ENCODE measurements at regions not wholly inside any gene's neighbourhood (a gene's known extent, or its start where the extent isn't known, plus 50 kb on each side); places are given as distances from the start of the nearest gene placed in this dataset.

DNA sequence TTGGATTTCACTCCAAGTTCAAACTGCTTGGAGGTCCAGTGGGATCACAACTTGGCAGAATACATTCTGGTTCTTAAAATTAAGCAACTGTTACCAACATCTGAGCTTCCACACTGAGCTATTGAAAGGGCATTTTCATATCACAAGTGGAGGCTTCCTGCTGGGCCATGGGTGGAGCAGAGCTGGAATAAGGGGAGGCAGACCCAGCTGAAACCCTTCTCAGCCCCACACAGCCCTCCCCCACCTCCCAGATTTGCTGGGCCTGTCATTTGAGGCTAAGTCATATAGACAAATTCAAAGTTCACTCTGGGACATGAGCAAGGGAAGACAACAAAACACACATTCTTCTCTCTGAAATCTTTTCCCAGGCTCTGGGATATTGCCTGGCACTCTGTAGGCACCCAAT lies 79.9 kb downstream of the ACTL7B start (continued):
- TF ChIP-seq CAMTA2 (CRISPR knock-in tag; IDR thresholded peaks at IDR 0.05; ENCODE audit: borderline replicate concordance): no peak
- peak; percentile 86; the same call in 1 of the 2 replicates for TF ChIP-seq RXRA (CRISPR knock-in tag; IDR thresholded peaks at IDR 0.05)
- TF ChIP-seq ZNF441 (CRISPR knock-in tag; IDR thresholded peaks at IDR 0.05; ENCODE audit: borderline replicate concordance): 0 out of 2 replicates have a peak, but pooled peaks have one; percentile 37
- TF ChIP-seq, protein P1, sequence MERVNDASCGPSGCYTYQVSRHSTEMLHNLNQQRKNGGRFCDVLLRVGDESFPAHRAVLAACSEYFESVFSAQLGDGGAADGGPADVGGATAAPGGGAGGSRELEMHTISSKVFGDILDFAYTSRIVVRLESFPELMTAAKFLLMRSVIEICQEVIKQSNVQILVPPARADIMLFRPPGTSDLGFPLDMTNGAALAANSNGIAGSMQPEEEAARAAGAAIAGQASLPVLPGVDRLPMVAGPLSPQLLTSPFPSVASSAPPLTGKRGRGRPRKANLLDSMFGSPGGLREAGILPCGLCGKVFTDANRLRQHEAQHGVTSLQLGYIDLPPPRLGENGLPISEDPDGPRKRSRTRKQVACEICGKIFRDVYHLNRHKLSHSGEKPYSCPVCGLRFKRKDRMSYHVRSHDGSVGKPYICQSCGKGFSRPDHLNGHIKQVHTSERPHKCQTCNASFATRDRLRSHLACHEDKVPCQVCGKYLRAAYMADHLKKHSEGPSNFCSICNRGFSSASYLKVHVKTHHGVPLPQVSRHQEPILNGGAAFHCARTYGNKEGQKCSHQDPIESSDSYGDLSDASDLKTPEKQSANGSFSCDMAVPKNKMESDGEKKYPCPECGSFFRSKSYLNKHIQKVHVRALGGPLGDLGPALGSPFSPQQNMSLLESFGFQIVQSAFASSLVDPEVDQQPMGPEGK (CRISPR knock-in tag; IDR thresholded peaks at IDR 0.05): peak; percentile 89
- no peak for TF ChIP-seq CC2D1A (CRISPR knock-in tag; IDR thresholded peaks at IDR 0.05)
- TF ChIP-seq, protein P2, sequence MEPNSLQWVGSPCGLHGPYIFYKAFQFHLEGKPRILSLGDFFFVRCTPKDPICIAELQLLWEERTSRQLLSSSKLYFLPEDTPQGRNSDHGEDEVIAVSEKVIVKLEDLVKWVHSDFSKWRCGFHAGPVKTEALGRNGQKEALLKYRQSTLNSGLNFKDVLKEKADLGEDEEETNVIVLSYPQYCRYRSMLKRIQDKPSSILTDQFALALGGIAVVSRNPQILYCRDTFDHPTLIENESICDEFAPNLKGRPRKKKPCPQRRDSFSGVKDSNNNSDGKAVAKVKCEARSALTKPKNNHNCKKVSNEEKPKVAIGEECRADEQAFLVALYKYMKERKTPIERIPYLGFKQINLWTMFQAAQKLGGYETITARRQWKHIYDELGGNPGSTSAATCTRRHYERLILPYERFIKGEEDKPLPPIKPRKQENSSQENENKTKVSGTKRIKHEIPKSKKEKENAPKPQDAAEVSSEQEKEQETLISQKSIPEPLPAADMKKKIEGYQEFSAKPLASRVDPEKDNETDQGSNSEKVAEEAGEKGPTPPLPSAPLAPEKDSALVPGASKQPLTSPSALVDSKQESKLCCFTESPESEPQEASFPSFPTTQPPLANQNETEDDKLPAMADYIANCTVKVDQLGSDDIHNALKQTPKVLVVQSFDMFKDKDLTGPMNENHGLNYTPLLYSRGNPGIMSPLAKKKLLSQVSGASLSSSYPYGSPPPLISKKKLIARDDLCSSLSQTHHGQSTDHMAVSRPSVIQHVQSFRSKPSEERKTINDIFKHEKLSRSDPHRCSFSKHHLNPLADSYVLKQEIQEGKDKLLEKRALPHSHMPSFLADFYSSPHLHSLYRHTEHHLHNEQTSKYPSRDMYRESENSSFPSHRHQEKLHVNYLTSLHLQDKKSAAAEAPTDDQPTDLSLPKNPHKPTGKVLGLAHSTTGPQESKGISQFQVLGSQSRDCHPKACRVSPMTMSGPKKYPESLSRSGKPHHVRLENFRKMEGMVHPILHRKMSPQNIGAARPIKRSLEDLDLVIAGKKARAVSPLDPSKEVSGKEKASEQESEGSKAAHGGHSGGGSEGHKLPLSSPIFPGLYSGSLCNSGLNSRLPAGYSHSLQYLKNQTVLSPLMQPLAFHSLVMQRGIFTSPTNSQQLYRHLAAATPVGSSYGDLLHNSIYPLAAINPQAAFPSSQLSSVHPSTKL (CRISPR knock-in tag; IDR thresholded peaks at IDR 0.05): peak; percentile 82
- TF ChIP-seq, protein P3, sequence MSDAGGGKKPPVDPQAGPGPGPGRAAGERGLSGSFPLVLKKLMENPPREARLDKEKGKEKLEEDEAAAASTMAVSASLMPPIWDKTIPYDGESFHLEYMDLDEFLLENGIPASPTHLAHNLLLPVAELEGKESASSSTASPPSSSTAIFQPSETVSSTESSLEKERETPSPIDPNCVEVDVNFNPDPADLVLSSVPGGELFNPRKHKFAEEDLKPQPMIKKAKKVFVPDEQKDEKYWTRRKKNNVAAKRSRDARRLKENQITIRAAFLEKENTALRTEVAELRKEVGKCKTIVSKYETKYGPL (CRISPR knock-in tag; IDR thresholded peaks at IDR 0.05): no peak
- TF ChIP-seq, protein P4, sequence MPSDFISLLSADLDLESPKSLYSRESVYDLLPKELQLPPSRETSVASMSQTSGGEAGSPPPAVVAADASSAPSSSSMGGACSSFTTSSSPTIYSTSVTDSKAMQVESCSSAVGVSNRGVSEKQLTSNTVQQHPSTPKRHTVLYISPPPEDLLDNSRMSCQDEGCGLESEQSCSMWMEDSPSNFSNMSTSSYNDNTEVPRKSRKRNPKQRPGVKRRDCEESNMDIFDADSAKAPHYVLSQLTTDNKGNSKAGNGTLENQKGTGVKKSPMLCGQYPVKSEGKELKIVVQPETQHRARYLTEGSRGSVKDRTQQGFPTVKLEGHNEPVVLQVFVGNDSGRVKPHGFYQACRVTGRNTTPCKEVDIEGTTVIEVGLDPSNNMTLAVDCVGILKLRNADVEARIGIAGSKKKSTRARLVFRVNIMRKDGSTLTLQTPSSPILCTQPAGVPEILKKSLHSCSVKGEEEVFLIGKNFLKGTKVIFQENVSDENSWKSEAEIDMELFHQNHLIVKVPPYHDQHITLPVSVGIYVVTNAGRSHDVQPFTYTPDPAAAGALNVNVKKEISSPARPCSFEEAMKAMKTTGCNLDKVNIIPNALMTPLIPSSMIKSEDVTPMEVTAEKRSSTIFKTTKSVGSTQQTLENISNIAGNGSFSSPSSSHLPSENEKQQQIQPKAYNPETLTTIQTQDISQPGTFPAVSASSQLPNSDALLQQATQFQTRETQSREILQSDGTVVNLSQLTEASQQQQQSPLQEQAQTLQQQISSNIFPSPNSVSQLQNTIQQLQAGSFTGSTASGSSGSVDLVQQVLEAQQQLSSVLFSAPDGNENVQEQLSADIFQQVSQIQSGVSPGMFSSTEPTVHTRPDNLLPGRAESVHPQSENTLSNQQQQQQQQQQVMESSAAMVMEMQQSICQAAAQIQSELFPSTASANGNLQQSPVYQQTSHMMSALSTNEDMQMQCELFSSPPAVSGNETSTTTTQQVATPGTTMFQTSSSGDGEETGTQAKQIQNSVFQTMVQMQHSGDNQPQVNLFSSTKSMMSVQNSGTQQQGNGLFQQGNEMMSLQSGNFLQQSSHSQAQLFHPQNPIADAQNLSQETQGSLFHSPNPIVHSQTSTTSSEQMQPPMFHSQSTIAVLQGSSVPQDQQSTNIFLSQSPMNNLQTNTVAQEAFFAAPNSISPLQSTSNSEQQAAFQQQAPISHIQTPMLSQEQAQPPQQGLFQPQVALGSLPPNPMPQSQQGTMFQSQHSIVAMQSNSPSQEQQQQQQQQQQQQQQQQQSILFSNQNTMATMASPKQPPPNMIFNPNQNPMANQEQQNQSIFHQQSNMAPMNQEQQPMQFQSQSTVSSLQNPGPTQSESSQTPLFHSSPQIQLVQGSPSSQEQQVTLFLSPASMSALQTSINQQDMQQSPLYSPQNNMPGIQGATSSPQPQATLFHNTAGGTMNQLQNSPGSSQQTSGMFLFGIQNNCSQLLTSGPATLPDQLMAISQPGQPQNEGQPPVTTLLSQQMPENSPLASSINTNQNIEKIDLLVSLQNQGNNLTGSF (CRISPR knock-in tag; IDR thresholded peaks at IDR 0.05): no peak
- TF ChIP-seq EHMT2 (IDR thresholded peaks at IDR 0.05; ENCODE audit: borderline replicate concordance, low read depth, low read length): peak; percentile 24; the same call in 1 of the 2 replicates
- TF ChIP-seq ZNF232 (CRISPR knock-in tag; IDR thresholded peaks at IDR 0.05; ENCODE audit: borderline replicate concordance): no peak
- TF ChIP-seq ZNF484 (CRISPR knock-in tag; IDR thresholded peaks at IDR 0.05; ENCODE audit: borderline replicate concordance, low read depth): no peak
- no peak for TF ChIP-seq MAFF (IDR thresholded peaks at IDR 0.05; ENCODE audit: low read depth, low read length)
- no peak for TF ChIP-seq ZNF781 (CRISPR knock-in tag; IDR thresholded peaks at IDR 0.05; ENCODE audit: borderline replicate concordance, not compliant biosample characterization)
- no peak for TF ChIP-seq JARID2 (CRISPR knock-in tag; IDR thresholded peaks at IDR 0.05; ENCODE audit: insufficient replicate concordance)
- TF ChIP-seq, protein P5, sequence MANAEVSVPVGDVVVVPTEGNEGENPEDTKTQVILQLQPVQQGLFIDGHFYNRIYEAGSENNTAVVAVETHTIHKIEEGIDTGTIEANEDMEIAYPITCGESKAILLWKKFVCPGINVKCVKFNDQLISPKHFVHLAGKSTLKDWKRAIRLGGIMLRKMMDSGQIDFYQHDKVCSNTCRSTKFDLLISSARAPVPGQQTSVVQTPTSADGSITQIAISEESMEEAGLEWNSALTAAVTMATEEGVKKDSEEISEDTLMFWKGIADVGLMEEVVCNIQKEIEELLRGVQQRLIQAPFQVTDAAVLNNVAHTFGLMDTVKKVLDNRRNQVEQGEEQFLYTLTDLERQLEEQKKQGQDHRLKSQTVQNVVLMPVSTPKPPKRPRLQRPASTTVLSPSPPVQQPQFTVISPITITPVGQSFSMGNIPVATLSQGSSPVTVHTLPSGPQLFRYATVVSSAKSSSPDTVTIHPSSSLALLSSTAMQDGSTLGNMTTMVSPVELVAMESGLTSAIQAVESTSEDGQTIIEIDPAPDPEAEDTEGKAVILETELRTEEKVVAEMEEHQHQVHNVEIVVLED (CRISPR knock-in tag; IDR thresholded peaks at IDR 0.05; ENCODE audit: borderline replicate concordance): no peak
- TF ChIP-seq FOXA1 (IDR thresholded peaks at IDR 0.05): no peak
- TF ChIP-seq FOXA1 (CRISPR knock-in tag; IDR thresholded peaks at IDR 0.05): peak; percentile 73

Data from HepG2 (cell line).